COLO829 (cell line): ENCODE measurements at regions not wholly inside any gene's neighbourhood (a gene's known extent, or its start where the extent isn't known, plus 50 kb on each side); places are given as distances from the start of the nearest gene placed in this dataset.
"Not testable (repeated sequence)": the region's sequence is repeated elsewhere in the genome, so short reads cannot be mapped to it uniquely, and the experiment has no call there.

Experiments used
- DNase-seq: peaks from one replicate; pipeline ENCODE4 v3.0.0; 2012; ENCODE audit warnings: low spot score

DNA sequence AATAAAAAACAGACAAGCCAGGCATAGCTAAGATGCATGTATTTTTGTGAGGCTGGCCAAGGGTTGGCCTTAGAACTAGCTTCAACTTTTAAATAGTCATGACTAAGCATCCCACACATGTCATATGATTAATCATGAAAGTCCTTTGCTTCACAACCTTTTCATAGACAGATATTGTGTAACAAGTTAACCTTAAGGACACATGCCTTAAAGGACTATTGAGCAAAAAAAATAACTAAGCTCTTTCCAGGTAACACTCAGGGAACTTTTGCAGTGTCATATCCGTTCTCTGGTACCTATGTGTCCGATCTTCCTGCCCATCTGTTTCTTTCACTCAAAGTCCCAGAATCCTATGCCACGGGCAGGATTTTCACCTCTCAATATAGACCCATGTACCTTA is 498.4 kb downstream of the STK39 start:
- peak; percentile 25 for DNase-seq

DNA sequence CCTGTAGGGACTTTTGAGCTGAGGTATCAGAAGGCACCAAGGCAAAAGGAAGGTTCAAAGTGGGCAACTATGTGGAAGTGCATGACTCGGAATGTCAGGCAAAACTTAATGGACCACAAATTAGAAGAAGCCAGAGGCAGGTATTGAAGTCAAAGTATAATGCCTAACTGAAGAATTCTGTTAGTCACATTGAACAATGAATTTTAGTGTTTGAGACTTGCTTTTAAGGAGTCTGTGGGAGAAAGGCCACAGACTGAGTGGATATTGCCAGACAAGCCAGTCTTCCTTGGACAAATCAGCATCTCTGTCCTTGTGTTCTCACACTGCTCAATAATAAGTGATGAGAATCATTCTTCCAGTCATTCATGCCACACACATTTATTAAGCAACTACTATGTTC is 498.9 kb downstream of the STK39 start:
- DNase-seq: peak; percentile 19

DNA sequence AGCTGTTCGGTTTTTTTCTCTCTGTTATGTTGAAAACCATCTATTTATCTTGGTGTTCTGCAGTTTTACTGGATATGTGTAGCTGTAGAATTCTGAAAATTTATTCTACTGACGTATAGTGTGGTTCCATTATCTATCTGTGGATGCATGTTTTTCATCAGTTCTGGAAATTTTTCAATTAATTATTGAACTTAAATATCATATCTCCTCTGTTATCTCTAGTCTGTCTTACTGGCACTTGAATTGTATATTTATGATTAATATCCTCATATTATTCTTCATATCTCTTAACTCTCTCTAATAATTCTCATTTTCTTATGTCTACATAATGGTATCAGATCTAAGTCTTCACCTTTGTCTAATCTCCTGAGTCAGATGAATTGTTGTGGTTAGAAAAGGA is 501.7 kb downstream of the STK39 start:
- DNase-seq: no peak

DNA sequence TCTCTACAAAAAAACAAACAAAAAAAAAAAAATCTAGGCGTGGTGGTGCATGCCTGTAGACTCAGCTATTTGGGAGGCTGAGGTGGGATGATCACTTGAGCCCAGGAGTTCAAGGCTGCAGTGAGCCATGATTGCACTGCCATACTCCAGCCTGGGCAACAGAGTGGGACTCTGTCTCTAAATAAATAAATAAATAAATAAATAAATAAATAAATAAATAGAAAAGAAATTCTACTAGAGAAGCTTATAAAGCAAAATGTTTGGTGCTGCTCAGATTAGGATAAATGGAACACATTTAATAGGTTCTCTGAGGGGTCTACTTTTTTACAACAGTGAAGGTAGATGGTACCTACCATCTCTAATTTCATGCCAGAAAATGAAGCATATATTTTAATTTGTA is 507.5 kb downstream of the STK39 start:
- not testable (repeated sequence) for DNase-seq

DNA sequence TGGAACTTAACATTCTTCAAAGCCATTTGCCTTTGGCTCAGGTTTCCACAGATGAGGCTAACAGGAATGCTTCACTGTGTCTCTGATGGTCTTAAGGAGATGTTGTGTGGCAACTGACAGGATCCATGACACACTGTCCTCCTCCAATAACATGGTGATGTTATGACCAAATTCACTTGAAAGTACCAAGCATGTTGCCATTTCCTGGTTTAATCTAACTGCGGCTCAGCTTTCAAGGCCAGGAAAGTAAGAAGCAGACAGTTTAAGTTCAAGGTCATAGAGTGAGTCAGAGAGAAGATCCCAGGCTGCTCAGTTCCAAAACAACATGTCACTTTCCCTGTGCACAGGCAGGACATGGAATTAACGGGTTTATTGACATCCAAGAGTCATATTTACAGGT is 513.6 kb downstream of the STK39 start:
- DNase-seq: no peak

DNA sequence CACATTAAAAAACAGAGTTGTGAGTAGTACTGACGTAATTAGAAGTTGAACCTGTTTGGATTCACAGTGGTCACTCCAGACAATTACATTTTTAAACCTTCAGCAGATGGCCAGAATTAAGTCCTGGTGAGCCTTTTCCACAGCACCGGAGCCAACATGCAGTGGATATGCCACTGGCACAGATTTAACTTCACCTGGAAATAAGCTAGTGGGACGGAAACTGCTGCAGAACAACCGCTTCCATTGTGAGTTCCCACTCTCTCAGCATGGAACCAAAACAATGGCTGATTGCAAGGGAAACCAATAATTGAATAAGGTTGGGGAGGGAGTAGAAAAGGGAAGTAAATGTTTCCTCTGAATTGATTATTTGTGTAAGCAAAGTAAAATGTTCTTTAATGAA is 515.1 kb downstream of the STK39 start:
- no peak for DNase-seq

DNA sequence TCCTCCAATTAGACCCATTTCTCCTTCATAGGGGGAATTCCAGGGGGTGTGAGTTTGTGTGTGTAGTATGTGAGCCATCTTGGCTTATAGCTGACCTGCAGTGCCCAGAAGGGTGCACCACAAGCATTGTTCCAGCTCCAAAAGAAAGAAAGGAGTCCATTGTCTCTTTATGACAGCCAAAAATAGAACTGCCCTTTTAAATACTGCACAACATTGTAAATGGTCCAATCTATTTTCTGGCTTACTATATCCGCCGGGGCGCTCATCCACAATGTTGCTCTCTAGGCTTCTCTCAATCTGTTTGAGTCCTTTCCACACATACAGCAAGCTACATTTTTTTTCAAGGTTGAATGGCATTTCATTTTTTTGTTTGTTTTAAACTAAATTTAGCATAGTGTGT is 517.5 kb downstream of the STK39 start:
- peak; percentile 29 for DNase-seq

DNA sequence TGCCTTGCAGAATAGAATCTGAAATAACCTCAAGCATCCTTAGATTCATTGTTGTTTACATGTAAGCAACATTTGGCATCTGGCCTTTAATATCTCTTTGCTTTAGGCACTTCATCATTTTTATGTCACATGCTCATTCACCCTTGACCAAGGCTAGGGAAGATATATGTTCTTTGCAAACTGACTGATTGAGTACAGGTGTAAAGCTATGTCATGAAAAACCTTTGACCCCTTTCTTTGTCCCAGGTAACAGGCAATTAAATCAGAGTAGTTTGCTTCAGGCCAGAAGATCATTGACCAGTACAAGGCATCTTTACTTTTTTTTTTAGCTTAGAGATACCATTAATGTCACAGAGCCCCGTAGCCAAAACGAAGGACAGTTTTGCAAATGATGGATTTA is 520.6 kb downstream of the STK39 start:
- DNase-seq: no peak

DNA sequence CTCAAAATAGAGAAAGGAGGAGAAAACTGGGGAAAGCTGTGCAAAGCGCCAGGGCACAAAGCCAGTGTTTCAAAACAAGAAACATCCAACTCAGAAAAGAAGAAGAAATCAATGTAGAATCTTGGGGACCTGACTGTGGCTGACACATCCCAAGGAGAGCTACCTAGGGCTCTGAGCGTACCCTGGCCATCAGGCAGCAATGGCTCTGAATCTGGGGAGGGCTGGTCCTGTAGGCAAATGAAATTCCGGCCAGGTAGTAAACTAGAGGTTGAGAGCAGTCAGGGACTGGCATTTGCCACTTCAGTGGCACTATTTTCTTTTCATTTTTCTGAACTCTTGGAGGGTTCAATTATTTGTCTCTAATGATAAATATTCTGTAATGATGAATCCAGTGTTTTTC is 525.8 kb downstream of the STK39 start:
- no peak for DNase-seq

DNA sequence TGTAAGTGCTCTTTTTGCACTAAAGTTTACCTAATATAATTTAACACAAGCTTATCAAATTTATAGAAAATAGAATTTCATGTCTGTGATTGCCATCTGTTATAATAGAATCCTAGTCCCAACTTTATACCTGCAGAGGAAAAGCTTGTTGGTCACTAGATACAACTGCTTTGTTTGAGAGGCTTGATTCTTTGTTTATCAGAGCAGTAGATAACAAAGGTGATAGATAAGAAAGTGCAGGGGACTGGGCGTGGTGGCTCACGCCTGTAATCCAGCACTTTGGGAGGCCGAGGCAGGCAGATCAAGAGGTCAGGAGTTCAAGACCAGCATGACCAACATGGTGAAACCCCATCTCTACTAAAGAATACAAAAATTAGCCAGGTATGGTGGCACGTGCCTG is 528.0 kb downstream of the STK39 start:
- DNase-seq: no peak

DNA sequence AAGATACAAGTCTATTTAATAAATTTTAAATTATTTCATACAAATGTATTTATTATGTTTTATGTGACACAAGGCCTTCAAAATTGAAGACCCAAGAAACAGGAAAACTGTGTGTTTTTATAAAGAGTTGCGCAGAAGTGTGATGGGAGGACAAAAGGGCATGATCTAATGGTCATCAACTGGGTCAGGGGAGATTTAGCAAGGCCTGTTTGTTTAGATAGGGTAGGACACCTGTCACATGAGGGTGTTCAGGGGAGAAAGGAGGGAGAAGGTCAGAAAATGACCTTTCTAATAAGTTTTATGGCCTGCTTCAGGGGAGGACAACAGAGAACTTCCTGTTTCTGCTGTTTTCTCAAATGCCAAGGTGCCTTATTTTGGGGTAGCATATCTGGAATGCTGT is 528.8 kb downstream of the STK39 start:
- DNase-seq: no peak

DNA sequence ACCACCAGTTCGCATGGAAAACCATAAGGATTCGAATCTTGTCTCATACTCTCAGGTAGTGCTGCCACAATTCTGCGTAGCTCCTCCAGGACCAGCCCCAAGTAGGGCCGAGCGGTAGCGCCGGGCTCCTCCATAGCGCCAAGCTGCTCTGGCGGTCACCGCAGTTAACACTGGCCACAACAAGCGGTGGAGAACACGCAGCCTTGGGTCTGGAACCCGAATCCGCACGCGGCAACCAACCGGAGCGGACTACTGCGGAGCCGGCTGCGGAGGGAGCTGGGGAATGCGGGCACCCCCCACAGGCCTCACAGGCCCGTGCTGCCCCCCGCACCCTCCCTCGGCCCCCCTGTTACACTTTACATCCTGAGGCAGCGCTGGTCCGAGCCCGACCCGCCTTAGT is 531.5 kb downstream of the STK39 start:
- DNase-seq: no peak

DNA sequence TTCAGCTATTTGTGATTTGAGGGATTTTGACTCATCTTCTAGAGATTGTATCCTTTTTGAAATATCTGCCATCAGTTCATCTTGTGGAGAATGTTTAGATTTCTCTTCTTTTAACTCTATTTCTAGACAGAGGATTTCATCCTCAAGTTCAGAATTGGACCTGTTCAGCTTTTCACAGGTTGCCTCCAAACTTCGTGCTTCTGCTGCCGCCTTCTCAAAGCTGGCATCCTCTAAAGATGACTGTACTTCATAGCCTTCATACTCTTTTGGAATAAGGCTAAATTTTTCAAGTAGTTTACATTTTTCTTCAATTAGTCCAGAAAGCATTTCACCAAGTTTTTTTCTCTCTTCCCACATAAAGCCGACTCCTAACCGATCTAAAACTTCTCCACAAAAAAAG is 531.9 kb downstream of the STK39 start:
- DNase-seq: not testable (repeated sequence)

DNA sequence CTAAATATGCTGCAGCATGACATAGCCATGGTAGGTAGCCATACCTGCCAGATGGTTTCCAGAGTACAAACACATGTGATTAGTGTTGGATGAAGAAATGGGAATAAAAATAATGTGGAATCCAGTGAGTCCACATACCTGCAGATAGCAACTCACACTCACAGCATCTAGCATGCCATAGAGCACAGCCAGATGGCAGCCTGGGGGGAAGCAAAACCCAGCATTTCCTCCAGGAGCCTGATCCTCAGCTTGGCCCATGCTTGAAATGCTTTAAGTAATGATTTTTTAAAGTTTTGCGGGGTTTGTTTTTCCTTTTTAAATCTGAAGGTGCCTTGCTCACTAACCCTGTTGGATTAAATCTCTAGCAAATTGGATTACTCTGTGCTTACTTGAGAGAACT is 535.1 kb downstream of the STK39 start:
- no peak for DNase-seq

DNA sequence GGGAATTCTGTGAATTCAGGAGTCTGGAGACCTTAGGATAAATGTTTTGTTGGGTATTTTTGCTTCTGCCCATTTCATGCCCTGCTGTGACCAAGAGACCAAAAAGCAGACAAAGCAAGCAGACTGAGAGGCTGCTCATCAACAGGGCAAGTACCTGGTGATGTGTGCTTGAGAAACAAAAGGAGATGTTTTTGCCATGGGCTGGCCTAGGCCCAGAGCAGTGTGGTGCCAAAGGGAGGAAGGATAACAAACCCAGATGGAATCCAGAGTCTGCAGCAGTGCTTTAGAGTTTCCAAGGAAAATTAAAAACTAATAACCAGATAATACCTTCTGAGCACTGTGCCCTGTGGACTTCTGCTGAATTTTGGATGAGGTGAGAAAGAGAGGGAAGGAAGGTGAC is 538.4 kb downstream of the STK39 start:
- DNase-seq: no peak

DNA sequence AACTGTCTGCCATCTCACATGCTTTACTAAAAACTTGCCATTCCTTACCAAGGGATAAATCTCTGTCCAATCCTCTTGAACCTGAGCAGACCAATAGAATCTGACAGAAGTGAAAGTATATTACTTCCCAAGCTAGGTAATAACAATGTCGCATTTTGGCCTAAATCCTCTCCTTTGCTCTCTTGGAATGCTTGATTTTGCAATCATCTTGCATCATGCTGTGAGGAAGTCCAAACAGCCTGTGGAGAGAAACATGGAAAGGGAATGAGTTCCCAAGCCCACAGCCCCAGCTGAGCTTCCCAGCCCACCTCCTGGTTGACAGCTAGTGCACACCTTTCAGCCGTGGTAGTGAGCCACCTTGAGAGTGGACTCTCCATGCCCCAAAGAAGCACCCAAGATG is 540.6 kb downstream of the STK39 start:
- no peak for DNase-seq

DNA sequence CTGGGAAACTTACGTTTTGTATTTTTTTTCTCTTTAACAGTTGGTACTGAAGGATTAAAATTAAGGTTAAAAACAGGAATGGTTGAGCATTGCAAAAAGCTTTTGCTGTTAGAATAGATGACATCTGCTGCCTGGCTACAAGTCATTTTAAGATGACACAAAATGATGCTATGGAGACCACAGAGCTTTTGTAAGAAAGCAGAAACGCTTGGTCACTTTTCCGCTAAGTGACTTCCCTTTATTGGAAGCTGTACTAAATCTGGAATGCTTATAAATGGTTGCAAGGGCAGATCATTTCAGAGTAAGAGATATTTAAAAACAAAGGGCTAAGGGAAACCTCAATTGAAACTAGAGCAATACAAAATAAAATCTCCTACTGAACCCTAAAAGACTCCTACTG is 544.0 kb downstream of the STK39 start:
- DNase-seq: no peak

DNA sequence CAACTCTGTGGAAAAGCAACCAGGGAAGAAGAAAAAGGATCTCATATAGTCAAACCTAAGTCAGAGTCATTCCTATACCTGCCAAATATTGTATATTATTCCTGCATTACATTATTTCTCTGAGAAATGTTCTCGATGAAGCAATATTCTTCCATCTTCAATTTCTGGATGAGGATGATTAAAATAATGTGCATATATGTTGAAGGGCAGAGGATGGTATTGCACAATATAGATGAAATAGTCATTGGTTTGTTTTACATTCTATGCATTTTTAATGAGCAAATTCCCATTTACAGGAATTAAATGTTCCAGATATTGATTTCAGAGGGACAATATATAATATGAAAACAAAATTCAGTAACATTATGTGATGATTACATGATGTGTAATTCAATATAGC is 545.2 kb downstream of the STK39 start:
- DNase-seq: no peak

DNA sequence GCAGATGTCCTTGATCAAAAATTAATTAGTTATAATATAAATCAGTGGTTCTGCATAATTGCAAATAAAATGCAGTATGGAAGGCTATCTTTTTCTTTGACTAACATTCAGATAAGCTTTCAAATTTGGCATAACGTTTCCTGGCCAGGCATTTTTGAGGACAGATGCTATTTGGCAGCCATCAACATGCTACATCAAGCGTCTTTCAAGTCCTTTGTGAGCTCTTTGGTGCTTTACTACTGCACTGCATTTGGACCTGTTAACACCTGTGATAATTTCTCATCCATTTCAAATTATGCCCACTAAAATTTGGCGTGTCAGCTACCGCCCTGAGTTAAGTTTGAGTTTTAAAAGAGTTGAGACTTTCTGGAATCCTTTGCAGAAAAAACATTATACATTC is 545.7 kb downstream of the STK39 start:
- DNase-seq: no peak

DNA sequence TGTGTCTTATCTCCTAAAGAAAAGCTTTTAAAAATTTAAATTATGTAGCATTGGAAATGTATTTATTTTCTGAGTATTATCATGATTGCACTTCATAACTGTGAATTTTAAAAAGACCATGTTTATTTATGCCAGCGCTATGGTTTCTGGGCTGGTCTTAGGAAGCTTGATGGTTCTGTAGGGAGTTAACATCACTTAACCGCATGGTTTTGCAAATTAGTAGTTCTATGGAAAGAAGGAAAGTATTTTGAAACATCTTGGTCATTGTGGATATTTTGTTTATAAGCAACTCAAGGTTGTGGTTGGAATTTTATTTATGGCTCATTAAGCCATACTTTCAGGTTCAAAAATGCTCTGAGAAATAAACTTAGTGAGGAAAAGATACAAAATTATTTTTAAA is 549.4 kb downstream of the STK39 start:
- DNase-seq: no peak

DNA sequence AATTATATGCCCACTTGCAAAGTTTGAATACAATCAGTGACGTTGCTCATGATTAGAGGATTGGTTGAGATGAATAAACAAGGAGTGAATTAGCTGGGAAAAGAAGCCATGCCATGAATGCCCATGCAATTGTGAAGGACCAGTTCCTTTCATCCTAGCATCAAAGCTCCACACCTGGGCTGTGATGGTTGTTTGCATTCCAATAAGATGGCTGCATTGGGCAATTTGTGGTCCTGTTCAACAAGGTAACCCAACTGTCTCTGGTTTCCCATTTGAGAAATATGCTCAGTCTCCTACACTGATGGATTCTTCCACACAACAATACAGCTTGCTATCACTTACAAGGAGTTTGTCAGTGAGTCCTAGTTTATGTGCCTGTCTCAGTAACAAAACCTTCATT is 550.2 kb downstream of the STK39 start:
- no peak for DNase-seq

DNA sequence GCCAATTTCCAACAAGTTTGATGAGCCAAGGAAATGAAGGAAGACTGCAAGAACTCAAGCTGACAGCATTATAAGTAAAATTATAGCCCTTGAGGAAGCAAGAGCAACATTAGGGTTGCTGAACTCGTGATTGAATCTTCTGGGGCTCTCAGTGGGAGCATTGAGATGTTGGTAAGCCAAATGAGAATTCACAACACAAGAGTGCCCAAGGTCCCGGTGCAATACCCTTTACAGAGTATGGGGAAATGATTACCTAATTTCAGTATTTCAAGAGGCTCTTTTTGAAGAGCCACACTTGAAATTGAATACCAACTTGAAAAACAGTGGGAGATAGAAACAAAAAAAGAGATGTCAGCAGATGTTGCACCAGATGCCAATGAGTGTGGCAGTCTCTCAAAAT is 554.5 kb downstream of the STK39 start:
- DNase-seq: no peak

DNA sequence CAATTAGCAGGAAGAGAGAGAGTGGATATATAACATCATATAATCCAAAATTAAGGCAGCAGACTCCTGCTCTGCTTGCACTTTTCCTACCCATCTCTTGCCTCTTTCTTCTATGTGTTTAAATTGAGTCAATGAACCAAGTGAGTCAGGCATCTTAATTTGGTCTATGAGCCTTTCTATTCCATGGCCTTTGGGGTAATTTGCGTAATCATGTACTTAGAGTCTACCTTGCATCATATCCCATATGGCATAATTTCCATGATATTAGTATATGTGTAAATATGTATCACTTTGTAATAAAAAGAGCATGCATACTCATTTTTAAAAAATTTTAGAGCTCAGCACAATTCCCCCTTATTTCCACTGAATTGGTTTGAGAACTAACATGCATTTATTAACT is 555.2 kb downstream of the STK39 start:
- no peak for DNase-seq

DNA sequence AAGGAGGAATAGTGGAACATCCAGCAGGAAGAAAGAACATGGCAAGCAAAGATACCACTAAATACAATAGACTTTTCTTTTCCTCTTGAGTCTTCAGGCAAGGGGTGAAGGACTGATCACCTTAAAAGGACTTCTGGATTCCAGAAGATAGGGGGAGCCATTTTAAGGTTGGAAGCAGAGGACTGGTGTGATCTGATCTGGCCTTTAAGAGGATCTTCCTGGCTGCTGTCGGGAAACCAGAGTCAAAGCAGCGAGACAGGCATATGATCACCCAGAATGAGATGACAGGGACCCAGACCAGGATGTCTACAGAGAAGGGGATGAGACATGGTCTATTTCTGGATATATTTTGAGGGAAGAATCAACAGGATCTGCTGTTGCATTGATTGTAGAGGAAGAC is 558.0 kb downstream of the STK39 start:
- DNase-seq: no peak

DNA sequence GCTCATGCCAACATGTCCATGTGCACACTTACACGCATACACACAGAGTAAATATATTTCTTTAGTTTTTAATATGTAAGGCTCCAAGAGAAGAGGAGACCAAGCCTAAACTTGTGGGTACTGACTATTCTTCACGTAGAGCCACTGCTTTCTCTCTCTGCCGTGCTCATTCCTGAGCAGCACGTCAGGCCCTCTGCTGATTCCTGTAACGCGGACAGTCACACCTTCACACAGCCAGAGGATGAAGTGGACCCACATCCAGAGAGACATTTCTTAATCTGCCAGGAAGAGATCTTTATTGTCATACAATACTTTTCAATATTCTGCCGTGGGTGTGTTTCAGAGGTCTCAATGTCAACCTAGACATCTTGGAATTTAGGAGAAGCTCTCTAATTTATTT is 560.7 kb downstream of the STK39 start:
- no peak for DNase-seq
